AG10803 (cell line): ENCODE measurements at regions not wholly inside any gene's neighbourhood (a gene's known extent, or its start where the extent isn't known, plus 50 kb on each side); places are given as distances from the start of the nearest gene placed in this dataset.
"Not testable (repeated sequence)": the region's sequence is repeated elsewhere in the genome, so short reads cannot be mapped to it uniquely, and the experiment has no call there.

Source experiments
- DNase-seq: peaks from one replicate; pipeline ENCODE4 v3.0.0; 2010; ENCODE audit warnings: low read depth
- H3K4me3 ChIP-seq: 2 replicates; pipeline ENCODE4 v1.5.1; 2011; ENCODE audit warnings: mild to moderate bottlenecking, low read length, control low read depth
- CTCF ChIP-seq: conservative IDR thresholded peaks from 2 replicates; pipeline ENCODE4 v1.5.1; 2011; ENCODE audit warnings: mild to moderate bottlenecking, low read length, control low read depth, inconsistent platforms

DNA sequence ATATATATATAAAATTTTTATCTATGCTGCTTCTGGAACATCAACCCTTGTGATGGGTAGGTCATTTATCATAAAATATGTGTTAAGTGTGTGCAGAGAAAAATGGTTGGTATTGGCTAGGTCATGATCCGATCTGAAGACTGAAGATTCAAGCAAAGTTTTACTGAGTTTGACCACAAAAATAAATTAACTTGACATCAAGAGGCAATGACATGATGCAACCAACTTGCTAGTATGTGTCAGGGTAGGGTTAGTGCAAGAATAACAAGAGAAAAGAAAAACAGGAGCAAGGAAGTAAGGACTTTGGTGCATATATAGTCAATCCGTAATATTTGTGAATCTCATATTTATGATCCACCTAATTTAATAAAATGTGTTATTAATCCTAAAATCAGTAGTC is 1202.0 kb upstream of the ADGRB3 start:
- no peak for DNase-seq
- TF ChIP-seq CTCF: no peak
- no peak overlapping the region for H3K4me3 ChIP-seq

DNA sequence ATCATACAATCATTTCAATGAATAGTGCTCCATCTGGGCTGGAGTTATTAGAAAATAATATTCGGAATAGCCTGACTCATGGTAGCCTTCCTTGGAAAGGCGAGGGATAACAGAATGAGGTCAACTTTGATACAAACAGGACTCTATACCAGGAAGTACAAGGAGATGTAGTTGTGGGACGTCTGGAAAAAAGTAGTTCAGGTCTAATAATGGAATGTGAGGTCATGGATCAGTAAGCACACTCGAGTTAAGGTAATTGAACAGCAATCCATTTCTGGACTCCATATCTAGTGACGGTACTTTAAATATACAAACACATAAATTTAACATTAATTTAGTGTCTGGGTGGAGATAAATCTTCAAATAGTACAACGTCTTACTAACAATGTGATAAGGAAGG is 1204.0 kb upstream of the ADGRB3 start:
- H3K4me3 ChIP-seq: no peak overlapping the region
- TF ChIP-seq CTCF: no peak
- DNase-seq: no peak

- DNase-seq, H3K4me3 ChIP-seq: not testable (repeated sequence)
Measured at GRCh38 chr6:67426686-67427085, 1208.4 kb upstream of the ADGRB3 start.

DNA sequence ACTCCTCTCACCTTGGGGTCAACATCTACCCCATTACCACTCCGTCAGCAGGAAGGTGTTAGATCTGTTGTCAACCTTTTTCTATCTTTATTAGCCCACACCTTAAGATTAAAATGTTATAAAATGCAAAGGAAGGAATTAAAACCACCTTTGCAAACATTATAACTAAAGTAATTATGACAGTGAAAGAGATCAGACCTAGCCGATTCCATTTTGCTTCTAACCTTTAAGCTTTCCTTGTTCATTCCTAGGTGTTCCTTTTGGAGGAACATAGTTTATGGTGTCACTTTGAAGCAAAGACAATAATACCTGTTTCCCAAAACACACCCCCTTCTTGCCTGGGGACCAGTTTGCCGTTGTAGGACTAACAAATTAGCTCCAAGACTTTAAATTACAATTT is 1223.0 kb upstream of the ADGRB3 start:
- H3K4me3 ChIP-seq: no peak overlapping the region
- no peak for DNase-seq
- no peak for TF ChIP-seq CTCF

GRCh38 chr6:67411036-67411435 is 1224.0 kb upstream of the ADGRB3 start:
- TF ChIP-seq CTCF: no peak
- DNase-seq: no peak
- H3K4me3 ChIP-seq: no peak overlapping the region

DNA sequence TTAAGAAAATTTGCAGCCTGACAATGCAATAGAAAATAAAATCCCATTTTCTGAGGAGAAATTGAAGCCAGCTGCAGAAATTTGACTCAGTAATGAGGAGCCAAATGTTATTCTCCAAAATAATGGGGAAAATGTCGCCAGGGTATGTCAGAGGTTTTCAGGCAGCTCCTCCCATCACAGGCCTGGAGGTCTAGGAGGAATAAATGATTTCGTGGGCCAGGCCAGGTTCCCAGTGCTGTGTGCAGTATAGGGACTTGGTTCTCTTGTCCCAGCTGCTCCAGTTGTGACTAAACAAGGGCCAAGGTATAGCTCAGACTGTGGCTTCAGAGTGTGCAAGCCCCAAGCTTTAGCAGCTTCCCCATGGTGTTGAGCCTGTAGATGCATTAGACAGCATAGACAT is 1240.8 kb upstream of the ADGRB3 start:
- TF ChIP-seq CTCF: no peak
- H3K4me3 ChIP-seq: no peak overlapping the region
- no peak for DNase-seq

- no peak for DNase-seq
- no peak for TF ChIP-seq CTCF
- no peak overlapping the region for H3K4me3 ChIP-seq
Measured at GRCh38 chr6:67393356-67393755, 1241.7 kb upstream of the ADGRB3 start.

- DNase-seq: no peak
- no peak overlapping the region for H3K4me3 ChIP-seq
Measured at GRCh38 chr6:67391955-67392354, 1243.1 kb upstream of the ADGRB3 start.

More at GRCh38 chr6:67391955-67392354, 1243.1 kb upstream of the ADGRB3 start:
- no peak for TF ChIP-seq CTCF
